H1 (cell line): ENCODE measurements at regions not wholly inside any gene's neighbourhood (a gene's known extent, or its start where the extent isn't known, plus 50 kb on each side); places are given as distances from the start of the nearest gene placed in this dataset.

Source experiments
- CTCF ChIA-PET: fragments of 300-600 bp; sonication (Branson Sonifier 250); formaldehyde crosslinking; loops from one replicate; lab custom pipeline; 2021; ENCODE audit not compliant: partially characterized antibody; lab: Charles Lee
- POLR2A ChIA-PET: fragments of 300-600 bp; sonication (Branson Sonifier 250); formaldehyde crosslinking; loops from one replicate; lab custom pipeline; 2021; ENCODE audit warnings: inconsistent platforms; ENCODE audit not compliant: partially characterized antibody; lab: Charles Lee
- DNase-seq, 2 experiments: peaks; one replicate each; pipeline versions ENCODE4 v3.0.0 to v3.0.0-alpha.2; 2010 to 2022; ENCODE audit warnings: low spot score in 2 of 2, low read depth in 1 of 2, mixed read lengths in 1 of 2
- FAIRE-seq: peaks from 2 replicates; lab custom pipeline; 2011; peaks lifted over from hg19 to GRCh38; lab: Jason Lieb, UNC
- H2AFZ ChIP-seq: 2 replicates; pipeline ENCODE4 v1.8.1; 2012; ENCODE audit warnings: low read length, inconsistent platforms
- H2AK5ac ChIP-seq: 2 replicates; pipeline ENCODE4 v1.6.1; 2013; ENCODE audit warnings: low read depth, low read length
- H2BK120ac ChIP-seq: replicated peaks from 2 replicates; pipeline ENCODE3; 2013; ENCODE audit warnings: low read depth, low read length, inconsistent platforms
- H2BK12ac ChIP-seq: 2 replicates; pipeline ENCODE4 v1.6.1; 2013; ENCODE audit warnings: low read depth, low read length
- H2BK15ac ChIP-seq: 2 replicates; pipeline ENCODE4 v1.6.1; 2013; ENCODE audit warnings: low read length
- H2BK20ac ChIP-seq: 2 replicates; pipeline ENCODE4 v1.6.1; 2013; ENCODE audit warnings: low read length
- H2BK5ac ChIP-seq: 2 replicates; pipeline ENCODE4 v1.6.1; 2013; ENCODE audit warnings: low read depth, low read length
- H3K14ac ChIP-seq: 2 replicates; pipeline ENCODE4 v1.6.1; 2013; ENCODE audit warnings: inconsistent platforms; ENCODE audit not compliant: insufficient read length
- H3K18ac ChIP-seq: 2 replicates; pipeline ENCODE4 v1.6.1; 2013; ENCODE audit warnings: low read length; ENCODE audit errors: extremely low read depth
- H3K23ac ChIP-seq: 2 replicates; pipeline ENCODE4 v1.6.1; 2013; ENCODE audit warnings: inconsistent platforms; ENCODE audit not compliant: insufficient read length
- H3K23me2 ChIP-seq: 2 replicates; pipeline ENCODE4 v1.6.1; 2013; ENCODE audit warnings: low read depth, low read length
- H3K27ac ChIP-seq: 2 replicates; pipeline ENCODE4 v1.6.1; 2011; ENCODE audit warnings: low read depth, low read length, inconsistent platforms
- H3K27me3 ChIP-seq, 4 experiments: replicated peaks in 1 of 4; 1 replicate in 1 of 4; 2 replicates in 3 of 4; pipeline versions ENCODE4 v1.6.1 to v1.8.1; 2011 to 2013; ENCODE audit warnings: low read length in 3 of 4, mild to moderate bottlenecking in 3 of 4, inconsistent platforms in 2 of 4, mixed read lengths in 2 of 4, moderate library complexity in 1 of 4; ENCODE audit not compliant: control insufficient read depth in 3 of 4, insufficient read depth in 3 of 4; ENCODE audit errors: extremely low read depth in 1 of 4
- H3K36me3 ChIP-seq, 4 experiments: 2 replicates each; pipeline versions ENCODE4 v1.6.1 to v1.8.1; 2011 to 2013; ENCODE audit warnings: mild to moderate bottlenecking in 4 of 4, low read length in 3 of 4, moderate library complexity in 2 of 4, control low read depth in 1 of 4, inconsistent platforms in 1 of 4; ENCODE audit not compliant: insufficient read depth in 4 of 4, control insufficient read depth in 2 of 4
- H3K4ac ChIP-seq: replicated peaks from 2 replicates; pipeline ENCODE3; 2013; ENCODE audit warnings: low read length, low read depth, mixed read lengths, inconsistent platforms; ENCODE audit not compliant: insufficient read length
- H3K4me1 ChIP-seq, 4 experiments: replicated peaks in 1 of 4; 1 replicate in 1 of 4; 2 replicates in 3 of 4; pipeline versions ENCODE4 v1.6.1 to v1.8.1; 2011 to 2013; ENCODE audit warnings: low read length in 3 of 4, inconsistent platforms in 2 of 4, mixed read lengths in 1 of 4; ENCODE audit not compliant: insufficient read depth in 4 of 4, control insufficient read depth in 3 of 4
- H3K4me2 ChIP-seq, 2 experiments: 2 replicates each; pipeline versions ENCODE4 v1.6.1 to v1.8.1; 2011 to 2013; ENCODE audit warnings: low read depth in 2 of 2, low read length in 2 of 2, control low read depth in 1 of 2, inconsistent platforms in 1 of 2, mild to moderate bottlenecking in 1 of 2; ENCODE audit not compliant: insufficient read depth in 1 of 2
- H3K4me3 ChIP-seq, 4 experiments: fragments of 200-600, 300-600 bp in 1 of 4; sonication (generic), shearing (Covaris generic), sonication (Bioruptor Twin) in 1 of 4; 2 replicates each; pipeline versions ENCODE4 v1.5.1 to v1.8.1; 2011 to 2016; ENCODE audit warnings: low read length in 4 of 4, low read depth in 3 of 4, control low read depth in 2 of 4, inconsistent platforms in 2 of 4, mild to moderate bottlenecking in 2 of 4, mixed read lengths in 1 of 4, moderate library complexity in 1 of 4; ENCODE audit not compliant: insufficient read depth in 2 of 4; ENCODE audit errors: extremely low read depth in 1 of 4
- H3K56ac ChIP-seq: replicated peaks from 2 replicates; pipeline ENCODE3; 2013; ENCODE audit warnings: low read depth, mild to moderate bottlenecking, mixed read lengths, low read length, inconsistent platforms; ENCODE audit not compliant: insufficient read length
- H3K79me1 ChIP-seq: 2 replicates; pipeline ENCODE4 v1.6.1; 2013; ENCODE audit warnings: low read depth, low read length, control low read depth
- H3K79me2 ChIP-seq, 2 experiments: 2 replicates each; pipeline versions ENCODE4 v1.6.1 to v1.8.1; 2012 to 2013; ENCODE audit warnings: low read length in 2 of 2, mild to moderate bottlenecking in 2 of 2, inconsistent platforms in 1 of 2; ENCODE audit not compliant: insufficient read depth in 2 of 2, control insufficient read depth in 1 of 2
- H3K9ac ChIP-seq, 4 experiments: replicated peaks in 1 of 4; 1 replicate in 1 of 4; 2 replicates in 3 of 4; pipeline versions ENCODE4 v1.6.1 to v1.8.1; 2011 to 2013; ENCODE audit warnings: low read depth in 3 of 4, low read length in 3 of 4, control low read depth in 2 of 4, mild to moderate bottlenecking in 2 of 4, moderate library complexity in 2 of 4, inconsistent platforms in 1 of 4; ENCODE audit errors: extremely low read depth in 1 of 4
- H3K9me3 ChIP-seq, 2 experiments: 2 replicates each; pipeline versions ENCODE4 v1.6.1 to v1.8.1; 2012 to 2013; ENCODE audit warnings: mild to moderate bottlenecking in 2 of 2, moderate library complexity in 2 of 2, control low read depth in 1 of 2, inconsistent platforms in 1 of 2, low read depth in 1 of 2, low read length in 1 of 2, mixed read lengths in 1 of 2; ENCODE audit not compliant: insufficient read depth in 2 of 2
- H4K20me1 ChIP-seq, 2 experiments: replicated peaks in 1 of 2; 2 replicates each; pipeline versions ENCODE3 to v1.8.1; 2011 to 2013; ENCODE audit warnings: inconsistent platforms in 2 of 2, low read length in 2 of 2, mild to moderate bottlenecking in 1 of 2; ENCODE audit not compliant: insufficient read depth in 2 of 2, control insufficient read depth in 1 of 2
- H4K5ac ChIP-seq: 2 replicates; pipeline ENCODE4 v1.6.1; 2013; ENCODE audit warnings: low read length, low read depth, mixed read lengths, inconsistent platforms; ENCODE audit not compliant: insufficient read length
- H4K8ac ChIP-seq: 2 replicates; pipeline ENCODE4 v1.8.0; 2013; ENCODE audit warnings: mild to moderate bottlenecking, moderate library complexity, low read length, inconsistent platforms; ENCODE audit not compliant: insufficient read depth; ENCODE audit errors: extremely low read depth
- H4K91ac ChIP-seq: replicated peaks from 2 replicates; pipeline ENCODE3; 2013; ENCODE audit warnings: low read length, mixed read lengths, inconsistent platforms; ENCODE audit not compliant: insufficient read length
- BACH1 ChIP-seq: IDR thresholded peaks from 2 replicates; pipeline ENCODE4 v1.6.1; 2012; ENCODE audit warnings: low read length, improper control_type of control experiment
- BRCA1 ChIP-seq: IDR thresholded peaks from 2 replicates; pipeline ENCODE4 v1.6.1; 2012; ENCODE audit warnings: low read depth, low read length, improper control_type of control experiment
- CBX8 ChIP-seq: fragments of 300-800, 300-1000 bp; sonication (generic); IDR thresholded peaks from 2 replicates; pipeline ENCODE4 v1.7.1; 2016; ENCODE audit warnings: low read depth, low read length, borderline replicate concordance
- CHD2 ChIP-seq: IDR thresholded peaks from 2 replicates; pipeline ENCODE4 v1.6.1; 2012; ENCODE audit warnings: low read length, improper control_type of control experiment
- EGR1 ChIP-seq: IDR thresholded peaks from 2 replicates; pipeline ENCODE4 v1.6.1; 2011; ENCODE audit warnings: low read depth, low read length, borderline replicate concordance
- FOSL1 ChIP-seq: IDR thresholded peaks from 2 replicates; pipeline ENCODE4 v1.6.1; 2011; ENCODE audit warnings: mild to moderate bottlenecking, low read depth, low read length, moderate library complexity; ENCODE audit not compliant: insufficient read depth
- POLR2AphosphoS5 ChIP-seq: IDR thresholded peaks from 2 replicates; pipeline ENCODE4 v1.6.1; 2011; ENCODE audit warnings: low read depth, low read length
- TCF12 ChIP-seq: IDR thresholded peaks from 2 replicates; pipeline ENCODE4 v1.6.1; 2011; ENCODE audit warnings: low read depth, mild to moderate bottlenecking, low read length
- WGBS, 2 experiments: shearing (Covaris generic) in 1 of 2; methylation state at CpG; one replicate each; pipeline versions ENCODE4 v1.1.6 to v1.1.7; 2013 to 2015; ENCODE audit warnings: low lambda C conversion rate in 2 of 2, mixed read lengths in 2 of 2, inconsistent platforms in 1 of 2, low coverage in 1 of 2, missing lambda C conversion rate in 1 of 2; ENCODE audit not compliant: insufficient replicate concordance in 2 of 2, insufficient coverage in 1 of 2, insufficient read length in 1 of 2; ENCODE audit errors: extremely low coverage in 1 of 2, missing lambda C conversion rate in 1 of 2; 5-methylcytosine and 5-hydroxymethylcytosine counted together
- TF ChIP-seq, protein P1 (sequence below): IDR thresholded peaks from 2 replicates; pipeline ENCODE4 v1.6.1; 2012; ENCODE audit warnings: low read length, inconsistent platforms
- TF ChIP-seq, protein P2 (sequence below), 3 experiments: IDR thresholded peaks; 1 replicate in 2 of 3; 2 replicates in 1 of 3; pipeline versions ENCODE4 v1.5.1 to v1.6.1; 2011; ENCODE audit warnings: low read length in 3 of 3, mild to moderate bottlenecking in 3 of 3, inconsistent platforms in 2 of 3, low read depth in 1 of 3, moderate library complexity in 1 of 3; ENCODE audit not compliant: insufficient read depth in 1 of 3; ENCODE audit errors: control extremely low read depth in 1 of 3

DNA sequence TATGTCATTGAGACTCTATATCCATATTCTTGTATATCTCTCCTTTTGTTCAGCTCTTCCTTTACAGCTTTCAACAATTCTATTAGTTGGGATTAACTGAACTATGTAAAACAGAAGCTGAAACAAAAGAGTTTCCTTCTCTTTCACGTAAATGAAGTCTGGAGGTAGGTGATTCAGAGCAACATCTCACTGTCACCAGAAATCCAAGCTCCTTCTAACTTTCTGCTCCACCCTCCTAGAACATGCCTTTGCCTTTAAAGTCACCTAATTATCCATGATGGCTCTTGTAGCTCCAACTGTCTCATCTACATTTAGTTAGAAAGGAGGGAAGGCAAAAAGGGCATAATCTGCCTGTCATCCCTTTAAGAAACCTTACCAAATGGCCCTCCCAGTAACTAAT lies 458.2 kb upstream of the MDFIC2 start:
- H3K4ac ChIP-seq, result no peak overlapping the region
- no peak overlapping the region for H3K23ac ChIP-seq
- POLR2A ChIA-PET, result no interaction called here
- TF ChIP-seq CHD2 (no peak), EGR1 (no peak), POLR2AphosphoS5 (no peak), BRCA1 (no peak), TCF12 (no peak), BACH1 (no peak), FOSL1 (no peak), CBX8 (no peak)
- TF ChIP-seq, protein P1, sequence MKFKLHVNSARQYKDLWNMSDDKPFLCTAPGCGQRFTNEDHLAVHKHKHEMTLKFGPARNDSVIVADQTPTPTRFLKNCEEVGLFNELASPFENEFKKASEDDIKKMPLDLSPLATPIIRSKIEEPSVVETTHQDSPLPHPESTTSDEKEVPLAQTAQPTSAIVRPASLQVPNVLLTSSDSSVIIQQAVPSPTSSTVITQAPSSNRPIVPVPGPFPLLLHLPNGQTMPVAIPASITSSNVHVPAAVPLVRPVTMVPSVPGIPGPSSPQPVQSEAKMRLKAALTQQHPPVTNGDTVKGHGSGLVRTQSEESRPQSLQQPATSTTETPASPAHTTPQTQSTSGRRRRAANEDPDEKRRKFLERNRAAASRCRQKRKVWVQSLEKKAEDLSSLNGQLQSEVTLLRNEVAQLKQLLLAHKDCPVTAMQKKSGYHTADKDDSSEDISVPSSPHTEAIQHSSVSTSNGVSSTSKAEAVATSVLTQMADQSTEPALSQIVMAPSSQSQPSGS, result no peak
- TF ChIP-seq, protein P2, sequence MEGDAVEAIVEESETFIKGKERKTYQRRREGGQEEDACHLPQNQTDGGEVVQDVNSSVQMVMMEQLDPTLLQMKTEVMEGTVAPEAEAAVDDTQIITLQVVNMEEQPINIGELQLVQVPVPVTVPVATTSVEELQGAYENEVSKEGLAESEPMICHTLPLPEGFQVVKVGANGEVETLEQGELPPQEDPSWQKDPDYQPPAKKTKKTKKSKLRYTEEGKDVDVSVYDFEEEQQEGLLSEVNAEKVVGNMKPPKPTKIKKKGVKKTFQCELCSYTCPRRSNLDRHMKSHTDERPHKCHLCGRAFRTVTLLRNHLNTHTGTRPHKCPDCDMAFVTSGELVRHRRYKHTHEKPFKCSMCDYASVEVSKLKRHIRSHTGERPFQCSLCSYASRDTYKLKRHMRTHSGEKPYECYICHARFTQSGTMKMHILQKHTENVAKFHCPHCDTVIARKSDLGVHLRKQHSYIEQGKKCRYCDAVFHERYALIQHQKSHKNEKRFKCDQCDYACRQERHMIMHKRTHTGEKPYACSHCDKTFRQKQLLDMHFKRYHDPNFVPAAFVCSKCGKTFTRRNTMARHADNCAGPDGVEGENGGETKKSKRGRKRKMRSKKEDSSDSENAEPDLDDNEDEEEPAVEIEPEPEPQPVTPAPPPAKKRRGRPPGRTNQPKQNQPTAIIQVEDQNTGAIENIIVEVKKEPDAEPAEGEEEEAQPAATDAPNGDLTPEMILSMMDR (IDR thresholded peaks at IDR 0.05; ENCODE audit: control extremely low read depth in 1 of 3, insufficient read depth in 1 of 3, low read depth in 1 of 3, low read length in 3 of 3), result no peak

More for the DNA sequence above, 458.2 kb upstream of the MDFIC2 start:
- H3K4me1 ChIP-seq, result no peaks in the 10 kb centered on the region; a peak in 1 of 7 replicates
- no peaks in the 10 kb centered on the region for H3K23me2 ChIP-seq
- no peak overlapping the region for H2BK120ac ChIP-seq
- no peak overlapping the region for H2BK5ac ChIP-seq
- H3K79me2 ChIP-seq, result no peaks in the 10 kb centered on the region
- H3K9me3 ChIP-seq, result no peaks in the 10 kb centered on the region
- H3K4me3 ChIP-seq, result no peak overlapping the region
- H2BK20ac ChIP-seq, result no peak overlapping the region
- no peak overlapping the region for H3K9ac ChIP-seq
- CTCF ChIA-PET, result interaction anchor here (0.8 to 1.2 kb wide), 2 partner anchors 17 to 154 kb away, joined by 3 read pairs; no protein-coding TSS in a partner anchor
- H4K5ac ChIP-seq, result no peak overlapping the region
- H2BK12ac ChIP-seq, result no peak overlapping the region
- no peak overlapping the region for H3K14ac ChIP-seq
- no peak overlapping the region for H4K8ac ChIP-seq
- FAIRE-seq (no peak), DNase-seq (no peak)
- no peak overlapping the region for H3K27ac ChIP-seq
- H3K27me3 ChIP-seq, result no peaks in the 10 kb centered on the region
- H4K91ac ChIP-seq, result no peak overlapping the region
- H3K56ac ChIP-seq, result no peak overlapping the region
- 40% methylated on average over 1 of the region's 1 CpG; no CpG with 5 or more reads in 1 of the 2 experiments for WGBS, 2 experiments
- no peaks in the 10 kb centered on the region for H3K79me1 ChIP-seq
- no peaks in the 10 kb centered on the region for H3K36me3 ChIP-seq
- no peak overlapping the region for H2BK15ac ChIP-seq
- H4K20me1 ChIP-seq, result no peaks in the 10 kb centered on the region
- peak overlapping the region; percentile 16; the same call in 1 of the 2 replicates for H2AFZ ChIP-seq
- no peak overlapping the region for H2AK5ac ChIP-seq
- no peak overlapping the region for H3K18ac ChIP-seq
- H3K4me2 ChIP-seq, result no peak overlapping the region
